Keratinocyte (primary cell): ENCODE measurements at regions not wholly inside any gene's neighbourhood (a gene's known extent, or its start where the extent isn't known, plus 50 kb on each side); places are given as distances from the start of the nearest gene placed in this dataset.

Experiments used
- DNase-seq: peaks from one replicate; pipeline ENCODE4 v3.0.0-alpha.2; 2011; ENCODE audit warnings: low read depth, missing footprints, low spot score
- FAIRE-seq: peaks from 2 replicates; lab custom pipeline; 2011; peaks lifted over from hg19 to GRCh38; lab: Jason Lieb, UNC
- H2AFZ ChIP-seq: 2 replicates; pipeline ENCODE4 v1.6.0; 2012; ENCODE audit warnings: low read length, control low read depth, inconsistent platforms; ENCODE audit not compliant: control insufficient read depth
- H3K27ac ChIP-seq: 2 replicates; pipeline ENCODE4 v1.5.1; 2011; ENCODE audit warnings: low read length; ENCODE audit not compliant: control insufficient read depth, insufficient read depth
- H3K27me3 ChIP-seq: 3 replicates; pipeline ENCODE4 v1.6.0; 2011; ENCODE audit warnings: low read length; ENCODE audit not compliant: control insufficient read depth, insufficient read depth; ENCODE audit errors: extremely low read depth
- H3K36me3 ChIP-seq, 2 experiments: 2 replicates in 1 of 2; 3 replicates in 1 of 2; pipeline ENCODE4 v1.5.1; 2011; ENCODE audit warnings: low read length in 2 of 2, mild to moderate bottlenecking in 1 of 2; ENCODE audit not compliant: control insufficient read depth in 2 of 2, insufficient read depth in 2 of 2; ENCODE audit errors: extremely low read depth in 1 of 2
- H3K4me1 ChIP-seq: 3 replicates; pipeline ENCODE4 v1.5.1; 2011; ENCODE audit warnings: low read length; ENCODE audit not compliant: control insufficient read depth, insufficient read depth; ENCODE audit errors: extremely low read depth
- H3K4me2 ChIP-seq: 3 replicates; pipeline ENCODE4 v1.6.0; 2011; ENCODE audit warnings: low read depth, low read length; ENCODE audit not compliant: control insufficient read depth, insufficient read depth; ENCODE audit errors: extremely low read depth
- H3K4me3 ChIP-seq, 3 experiments: fragments of 200-600 bp in 1 of 3; sonication (generic) in 1 of 3; 2 replicates in 2 of 3; 3 replicates in 1 of 3; pipeline ENCODE4 v1.5.1; 2011 to 2016; ENCODE audit warnings: low read length in 3 of 3, mild to moderate bottlenecking in 3 of 3, control low read depth in 2 of 3, inconsistent platforms in 1 of 3, low read depth in 1 of 3, mixed read lengths in 1 of 3, mixed run types in 1 of 3, moderate library complexity in 1 of 3; ENCODE audit not compliant: control insufficient read depth in 2 of 3, insufficient read depth in 2 of 3; ENCODE audit errors: extremely low read depth in 1 of 3
- H3K79me2 ChIP-seq: 2 replicates; pipeline ENCODE4 v1.6.0; 2012; ENCODE audit warnings: low read length; ENCODE audit not compliant: control insufficient read depth, insufficient read depth
- H3K9ac ChIP-seq: 3 replicates; pipeline ENCODE4 v1.6.0; 2011; ENCODE audit warnings: low read length; ENCODE audit not compliant: control insufficient read depth, insufficient read depth; ENCODE audit errors: extremely low read depth
- H3K9me1 ChIP-seq: 3 replicates; pipeline ENCODE4 v1.6.0; 2011; ENCODE audit warnings: low read length; ENCODE audit not compliant: control insufficient read depth, insufficient read depth; ENCODE audit errors: extremely low read depth
- H3K9me3 ChIP-seq: 2 replicates; pipeline ENCODE4 v1.5.1; 2012; ENCODE audit warnings: low read depth, low read length; ENCODE audit not compliant: control insufficient read depth
- H4K20me1 ChIP-seq: 3 replicates; pipeline ENCODE4 v1.6.0; 2011; ENCODE audit warnings: low read length; ENCODE audit not compliant: control insufficient read depth, insufficient read depth; ENCODE audit errors: extremely low read depth
- CTCF ChIP-seq, 3 experiments: IDR thresholded peaks in 1 of 3; conservative IDR thresholded peaks in 1 of 3; optimal IDR thresholded peaks in 1 of 3; 2 replicates in 2 of 3; 3 replicates in 1 of 3; pipeline versions ENCODE3 to v1.5.1; 2011; ENCODE audit warnings: low read length in 3 of 3, mild to moderate bottlenecking in 3 of 3, moderate library complexity in 2 of 3, control low read depth in 1 of 3, inconsistent platforms in 1 of 3; ENCODE audit not compliant: insufficient read depth in 2 of 3; ENCODE audit errors: extremely low read depth in 1 of 3
- EZH2 ChIP-seq: IDR thresholded peaks from one replicate; pipeline ENCODE4 v1.6.1; 2012; ENCODE audit warnings: inconsistent platforms, mild to moderate bottlenecking, low read length, moderate library complexity
- dilution Hi-C: fragments of 300-500 bp; cut with MboI; formaldehyde crosslinking; loops from one replicate; pipeline ENCODE4 v1.7.0; 2020; ENCODE audit warnings: low sequenced_read_pairs; ENCODE audit not compliant: extremely low pct_ligation_motif_present

DNA sequence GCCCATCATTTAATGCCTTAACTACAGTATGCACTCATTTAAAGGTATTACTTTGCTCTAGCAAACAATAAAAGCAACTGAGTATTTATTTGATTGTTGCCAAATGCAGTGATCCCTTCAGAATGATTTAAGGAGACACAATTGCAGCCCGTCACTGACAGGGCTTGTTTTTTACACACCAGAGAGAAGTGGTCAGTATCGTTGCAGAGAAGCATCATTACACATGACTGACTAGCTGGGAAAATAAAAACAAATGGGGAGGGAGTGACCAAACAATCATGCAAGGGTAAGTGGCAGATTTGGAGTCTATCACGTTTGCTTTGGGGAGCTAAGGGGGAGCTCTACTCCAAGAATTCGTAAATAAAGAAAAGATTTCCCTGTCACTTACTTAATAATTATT lies 1685.3 kb upstream of the TENM3 start:
- Histone ChIP-seq H3K27ac (no peak overlapping the region), H3K27me3 (no peaks in the 10 kb centered on the region)

GRCh38 chr4:180558427-180558826 lies 1684.8 kb upstream of the TENM3 start:
- H3K4me1 ChIP-seq, result no peaks in the 10 kb centered on the region
- H3K9me3 ChIP-seq, result no peaks in the 10 kb centered on the region
- no peaks in the 10 kb centered on the region for H3K79me2 ChIP-seq
- no peaks in the 10 kb centered on the region for H3K36me3 ChIP-seq
- no peak overlapping the region for H2AFZ ChIP-seq
- dilution Hi-C loops, result no loop called here
- H3K9ac ChIP-seq, result no peak overlapping the region
- H4K20me1 ChIP-seq, result no peaks in the 10 kb centered on the region
- DNase-seq (no peak), FAIRE-seq (no peak)
- H3K4me2 ChIP-seq, result no peak overlapping the region
- H3K27ac ChIP-seq, result no peak overlapping the region
- no peaks in the 10 kb centered on the region for H3K9me1 ChIP-seq
- H3K27me3 ChIP-seq, result no peaks in the 10 kb centered on the region
- TF ChIP-seq CTCF (optimal IDR thresholded peaks at IDR 0.05 in 1 of 3, IDR thresholded peaks at IDR 0.05 in 1 of 3, conservative IDR thresholded peaks at IDR 0.05 in 1 of 3; ENCODE audit: extremely low read depth in 1 of 3, insufficient read depth in 2 of 3, low read length in 3 of 3), result no peak
- no peak for TF ChIP-seq EZH2
- H3K4me3 ChIP-seq, result no peak overlapping the region

More for the DNA sequence above, 1685.3 kb upstream of the TENM3 start:
- Histone ChIP-seq H2AFZ (no peak overlapping the region), H3K4me3 (no peak overlapping the region), H3K9me1 (no peaks in the 10 kb centered on the region), H3K4me2 (no peak overlapping the region), H3K79me2 (no peaks in the 10 kb centered on the region), H3K9me3 (no peaks in the 10 kb centered on the region), H4K20me1 (no peaks in the 10 kb centered on the region), H3K4me1 (no peaks in the 10 kb centered on the region), H3K36me3 (no peaks in the 10 kb centered on the region), H3K9ac (no peak overlapping the region)
- TF ChIP-seq EZH2 (no peak), CTCF (optimal IDR thresholded peaks at IDR 0.05 in 1 of 3, IDR thresholded peaks at IDR 0.05 in 1 of 3, conservative IDR thresholded peaks at IDR 0.05 in 1 of 3; ENCODE audit: extremely low read depth in 1 of 3, insufficient read depth in 2 of 3, low read length in 3 of 3) (no peak)
- no peak for DNase-seq
- no peak for FAIRE-seq
- dilution Hi-C loops, result no loop called here
